Natural killer cell (primary cell): ENCODE measurements at regions not wholly inside any gene's neighbourhood (a gene's known extent, or its start where the extent isn't known, plus 50 kb on each side); places are given as distances from the start of the nearest gene placed in this dataset.

Source experiments
- ATAC-seq, 3 donors: fragments of 150-1000 bp in 2 of 3; fragments of 200-7000 bp in 1 of 3; cut with Tn5 transposase; 1 replicate in 1 of 3; 2 replicates in 2 of 3; pipeline ENCODE4 v1.10.0; 2021; ENCODE audit warnings: mild to moderate bottlenecking in 2 of 3, moderate library complexity in 2 of 3
- DNase-seq, 2 donors: peaks; one replicate each; pipeline versions ENCODE4 v3.0.0 to v3.0.0-alpha.2; 2013 to 2021; ENCODE audit warnings: mixed read lengths in 1 of 2
- H3K27ac ChIP-seq: one replicate; pipeline ENCODE4 v1.5.1; 2013; ENCODE audit warnings: mild to moderate bottlenecking, low read length
- H3K27me3 ChIP-seq: one replicate; pipeline ENCODE4 v1.6.1; 2013; ENCODE audit warnings: low read length; ENCODE audit not compliant: control insufficient read depth, insufficient read depth
- H3K36me3 ChIP-seq: one replicate; pipeline ENCODE4 v1.6.1; 2013; ENCODE audit warnings: low read length; ENCODE audit not compliant: control insufficient read depth, insufficient read depth
- H3K4me1 ChIP-seq: one replicate; pipeline ENCODE4 v1.6.1; 2013; ENCODE audit warnings: low read length; ENCODE audit not compliant: control insufficient read depth, insufficient read depth
- H3K4me3 ChIP-seq: one replicate; pipeline ENCODE4 v1.5.1; 2013; ENCODE audit warnings: low read length
- H3K9me3 ChIP-seq: one replicate; pipeline ENCODE4 v1.6.1; 2013; ENCODE audit warnings: low read length; ENCODE audit not compliant: control insufficient read depth, insufficient read depth
- H3K27ac Mint-ChIP-seq, 2 donors: one replicate each; pipeline ENCODE4 v1.8.0; 2022; ENCODE audit warnings: mild to moderate bottlenecking in 2 of 2, mixed read lengths in 2 of 2, moderate library complexity in 1 of 2
- H3K27me3 Mint-ChIP-seq, 2 donors: one replicate each; pipeline ENCODE4 v1.8.0; 2022; ENCODE audit warnings: low read depth in 2 of 2, mixed read lengths in 2 of 2
- H3K36me3 Mint-ChIP-seq: one replicate; pipeline ENCODE4 v1.8.0; 2022; ENCODE audit warnings: mixed read lengths
- H3K4me1 Mint-ChIP-seq, 2 donors: one replicate each; pipeline ENCODE4 v1.8.0; 2022; ENCODE audit warnings: mixed read lengths in 2 of 2
- H3K4me3 Mint-ChIP-seq: one replicate; pipeline ENCODE4 v1.8.0; 2022; ENCODE audit warnings: mild to moderate bottlenecking, moderate library complexity, mixed read lengths
- H3K9me3 Mint-ChIP-seq, 2 donors: one replicate each; pipeline ENCODE4 v1.8.0; 2022; ENCODE audit warnings: mixed read lengths in 2 of 2
- CTCF ChIP-seq: fragments of 200-600 bp; IDR thresholded peaks from one replicate; pipeline ENCODE4 v1.8.0; 2022; ENCODE audit warnings: antibody characterized with exemption
- WGBS: methylation state at CpG from one replicate; pipeline ENCODE4 v1.1.7; 2013; ENCODE audit warnings: missing lambda C conversion rate; ENCODE audit not compliant: insufficient coverage; 5-methylcytosine and 5-hydroxymethylcytosine counted together
- intact Hi-C: fragments of 100-400 bp; cut with micrococcal nuclease; formaldehyde crosslinking; loops from one replicate; pipeline ENCODE4 v1.14.2; 2022

- Histone ChIP-seq H3K4me1 (no peaks in the 10 kb centered on the region), H3K27ac (no peak overlapping the region), H3K27me3 (no peaks in the 10 kb centered on the region), H3K9me3 (no peaks in the 10 kb centered on the region), H3K4me3 (no peak overlapping the region), H3K36me3 (no peaks in the 10 kb centered on the region)
- Mint-ChIP-seq H3K27me3 (peaks cover 19 to 67% of the 10 kb centered on the region in 2 donors), H3K9me3 (no peaks in the 10 kb centered on the region), H3K4me3 (no peak overlapping the region), H3K27ac (no peak overlapping the region), H3K4me1 (no peaks in the 10 kb centered on the region), H3K36me3 (no peaks in the 10 kb centered on the region)
- ATAC-seq (no peak), DNase-seq (no peak)
- TF ChIP-seq CTCF = no peak
- intact Hi-C loops = no loop called here
- 82% methylated on average over 3 of the region's 4 CpGs for WGBS
Measured at GRCh38 chr10:6778992-6779701, 199.1 kb upstream of the PRKCQ start.

DNA sequence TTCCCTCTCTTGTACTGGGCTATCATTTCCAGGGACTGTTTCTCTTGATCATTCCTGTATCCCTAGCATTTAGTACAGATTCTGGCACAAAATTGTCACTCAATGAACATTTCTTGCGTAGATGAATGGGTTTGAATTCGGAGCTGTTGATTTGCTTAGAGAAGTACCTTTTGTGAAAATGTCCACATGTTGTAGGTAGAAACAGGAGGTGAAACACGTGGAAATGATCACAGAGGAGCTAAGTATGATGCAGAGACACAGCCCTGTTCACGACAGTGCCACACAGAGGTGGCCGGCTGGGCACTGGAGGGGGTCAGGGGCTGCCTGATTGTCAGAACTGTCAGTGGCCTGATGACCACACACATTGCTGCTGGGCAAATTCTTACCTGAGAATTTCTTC is 196.1 kb upstream of the PRKCQ start:
- TF ChIP-seq CTCF = no peak
- H3K27me3 Mint-ChIP-seq = peaks cover 19 to 50% of the 10 kb centered on the region in 2 donors
- no peak for DNase-seq
- Histone ChIP-seq H3K27ac (no peak overlapping the region), H3K4me1 (no peaks in the 10 kb centered on the region), H3K27me3 (no peaks in the 10 kb centered on the region), H3K9me3 (no peaks in the 10 kb centered on the region), H3K36me3 (no peaks in the 10 kb centered on the region), H3K4me3 (no peak overlapping the region)
- WGBS = 87% methylated on average over 5 of the region's 5 CpGs
- no peaks in the 10 kb centered on the region for H3K36me3 Mint-ChIP-seq
- no peaks in the 10 kb centered on the region for H3K4me1 Mint-ChIP-seq
- ATAC-seq = no peak
- H3K27ac Mint-ChIP-seq = no peak overlapping the region
- intact Hi-C loops = no loop called here
- no peak overlapping the region for H3K4me3 Mint-ChIP-seq
- no peaks in the 10 kb centered on the region for H3K9me3 Mint-ChIP-seq

DNA sequence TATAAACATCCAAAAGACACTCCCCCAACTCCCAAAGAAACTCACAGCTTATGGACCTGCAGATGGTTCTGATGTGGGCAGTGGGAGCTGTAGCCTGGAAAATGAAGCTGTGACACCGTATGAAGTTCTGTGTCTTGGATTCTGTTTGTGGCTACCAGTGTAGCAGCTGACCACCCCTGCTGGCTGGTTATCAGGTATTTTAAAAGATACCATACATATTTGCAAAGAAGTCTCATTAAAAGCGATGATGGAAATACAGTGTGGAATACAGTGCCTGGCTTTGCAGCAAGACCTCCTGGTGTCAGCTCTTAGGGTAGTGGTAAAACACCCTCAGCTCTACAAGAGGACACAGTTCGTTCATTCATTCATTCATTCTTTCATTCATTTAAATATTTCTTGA is 194.3 kb upstream of the PRKCQ start:
- intact Hi-C loops = no loop called here
- peaks cover 16 to 51% of the 10 kb centered on the region in 2 donors for H3K27me3 Mint-ChIP-seq
- no peak overlapping the region for H3K27ac ChIP-seq
- no peak overlapping the region for H3K4me3 Mint-ChIP-seq
- DNase-seq (no peak), ATAC-seq (no peak)
- no peak overlapping the region for H3K4me3 ChIP-seq
- no peaks in the 10 kb centered on the region for H3K9me3 Mint-ChIP-seq
- TF ChIP-seq CTCF = no peak
- H3K4me1 ChIP-seq = no peaks in the 10 kb centered on the region
- H3K4me1 Mint-ChIP-seq = no peaks in the 10 kb centered on the region
- no peaks in the 10 kb centered on the region for H3K9me3 ChIP-seq
- H3K27me3 ChIP-seq = no peaks in the 10 kb centered on the region
- WGBS = 81% methylated on average over 3 of the region's 3 CpGs
- no peaks in the 10 kb centered on the region for H3K36me3 Mint-ChIP-seq
- no peaks in the 10 kb centered on the region for H3K36me3 ChIP-seq
- no peak overlapping the region for H3K27ac Mint-ChIP-seq

DNA sequence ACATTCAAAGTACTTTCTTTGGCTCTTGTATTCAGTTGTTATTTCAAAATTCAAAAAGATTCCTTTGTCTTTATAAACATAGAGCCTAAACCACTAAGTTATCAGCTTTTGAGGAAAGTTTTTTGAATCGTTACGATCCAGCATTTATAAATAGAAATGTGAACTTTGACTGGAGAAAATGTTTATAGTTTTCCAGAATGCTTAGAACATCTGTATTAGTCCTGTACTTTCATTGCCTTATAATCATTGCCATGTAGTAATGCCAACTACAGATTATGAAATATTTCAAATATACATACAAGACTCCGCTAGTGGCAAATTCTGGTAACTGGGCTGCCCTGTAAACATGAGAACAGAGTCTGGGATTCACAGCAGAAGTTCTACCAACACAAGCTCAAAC is 191.3 kb upstream of the PRKCQ start:
- Mint-ChIP-seq H3K27ac (no peak overlapping the region), H3K27me3 (peaks cover 19 to 44% of the 10 kb centered on the region in 2 donors), H3K9me3 (no peaks in the 10 kb centered on the region), H3K4me1 (no peaks in the 10 kb centered on the region), H3K36me3 (no peaks in the 10 kb centered on the region), H3K4me3 (no peak overlapping the region)
- Histone ChIP-seq H3K4me3 (no peak overlapping the region), H3K36me3 (no peaks in the 10 kb centered on the region), H3K4me1 (no peaks in the 10 kb centered on the region), H3K9me3 (no peaks in the 10 kb centered on the region), H3K27ac (no peak overlapping the region), H3K27me3 (no peaks in the 10 kb centered on the region)
- DNase-seq (no peak), ATAC-seq (no peak)
- WGBS = 94% methylated on average over 1 of the region's 3 CpGs
- TF ChIP-seq CTCF = no peak
- intact Hi-C loops = no loop called here
